ENCODE measurements at regions not wholly inside any gene's neighbourhood (a gene's known extent, or its start where the extent isn't known, plus 50 kb on each side); places are given as distances from the start of the nearest gene placed in this dataset.
"Not testable (repeated sequence)": the region's sequence is repeated elsewhere in the genome, so short reads cannot be mapped to it uniquely, and the experiment has no call there.

DNA sequence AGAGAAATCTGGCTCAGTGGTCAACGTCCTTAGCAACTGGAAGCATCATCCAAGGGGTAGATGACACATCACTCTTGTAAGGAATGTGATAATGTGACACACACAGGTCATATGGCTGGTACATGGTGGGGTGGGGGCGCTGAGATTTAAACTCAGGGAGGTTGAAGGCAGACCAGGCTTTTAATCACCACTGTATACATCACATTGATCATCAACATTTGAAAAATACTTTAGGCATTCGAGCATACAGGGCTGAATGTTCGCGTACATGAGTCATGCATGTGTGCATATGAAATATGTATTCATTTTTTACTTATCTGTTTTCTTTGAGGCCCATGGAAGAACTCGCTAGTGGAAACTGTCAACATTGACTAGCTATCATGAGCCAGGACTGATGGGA is 976.4 kb downstream of the VRK1 start:
- DNase-seq = no peak

DNA sequence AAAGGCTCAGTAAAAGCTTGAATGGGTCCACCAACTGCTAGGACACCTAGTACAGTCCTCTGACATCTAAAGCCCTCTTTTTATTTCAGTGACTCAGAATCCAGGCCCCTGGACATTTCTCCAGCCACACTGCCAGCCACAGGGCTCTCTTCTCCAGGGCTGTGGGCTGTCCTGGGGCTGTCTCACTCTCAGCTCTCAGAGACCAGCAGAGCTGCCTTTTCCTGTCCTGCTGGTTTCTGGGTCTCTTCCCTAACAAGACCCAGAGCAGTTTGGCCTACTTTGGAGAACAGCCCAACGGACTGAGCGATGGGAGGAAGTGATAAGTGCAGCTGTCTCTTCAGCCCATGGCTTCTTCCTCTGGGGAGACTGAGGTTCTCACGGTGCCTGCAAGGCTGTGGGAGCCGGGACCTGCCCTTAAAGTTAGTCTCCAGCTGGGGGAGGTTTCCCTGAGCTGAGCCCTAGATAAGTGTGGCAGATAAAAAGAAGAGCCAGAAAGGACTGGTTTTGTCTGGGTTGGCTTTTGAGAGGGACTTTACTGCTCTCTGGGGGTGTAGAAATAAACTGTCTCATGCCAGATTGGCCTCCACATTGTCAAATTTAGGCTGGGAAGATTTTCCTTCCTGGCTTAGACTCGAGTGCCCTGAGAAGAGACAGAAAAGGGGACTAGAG is 979.8 kb downstream of the VRK1 start:
- no peak for DNase-seq

DNA sequence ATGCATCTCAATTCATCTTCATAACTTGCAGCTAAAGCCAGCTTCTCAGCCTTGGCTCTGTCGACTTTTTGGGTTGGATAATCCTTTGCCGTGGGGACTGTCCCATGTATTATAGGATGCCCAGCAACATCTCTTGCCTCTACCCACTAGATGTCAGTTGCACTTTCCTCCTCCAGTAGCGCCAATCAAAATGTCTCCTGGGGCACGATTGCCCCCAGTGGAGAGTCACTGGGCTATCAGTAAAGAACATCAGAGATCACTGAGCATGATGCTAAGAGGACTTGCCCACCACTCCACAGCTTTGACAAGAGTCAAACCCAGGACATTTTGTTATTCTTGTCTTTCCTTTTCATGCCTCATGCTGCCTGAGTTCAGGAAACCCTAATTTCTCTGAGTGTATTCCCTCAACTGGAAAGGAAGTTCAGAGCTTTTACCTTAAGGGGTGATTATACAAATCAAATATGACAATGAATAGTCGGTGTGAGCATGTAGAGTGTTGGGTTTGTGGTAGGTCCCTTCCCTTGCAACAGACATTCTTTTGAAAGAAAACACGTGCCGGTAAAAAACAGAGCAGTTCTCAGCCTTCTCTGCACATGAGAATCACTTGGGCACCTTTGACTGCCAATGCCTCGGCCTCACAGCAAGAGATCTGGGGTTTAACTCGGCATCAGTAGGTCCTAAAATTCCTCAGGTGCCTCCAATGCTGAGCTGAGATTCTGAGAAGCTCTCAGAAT is 980.6 kb downstream of the VRK1 start:
- DNase-seq = no peak

DNA sequence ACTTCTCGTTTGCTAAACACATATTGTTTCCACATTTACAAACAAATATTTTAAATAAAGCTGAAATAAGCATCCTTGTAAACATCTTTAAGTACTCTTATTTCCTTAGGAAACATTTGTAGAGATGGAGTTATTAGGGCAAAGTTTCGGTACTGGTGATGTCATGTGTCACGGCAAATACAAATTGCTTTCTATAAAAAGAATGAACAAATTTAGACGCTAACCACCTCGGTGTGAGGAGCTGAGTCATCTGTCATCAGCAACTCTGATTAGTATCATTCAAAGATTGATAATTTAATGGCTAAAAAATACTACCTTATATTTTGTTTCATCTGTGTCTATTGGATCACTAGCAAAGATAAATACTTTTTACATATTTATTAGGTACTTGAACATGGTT is 982.0 kb downstream of the VRK1 start:
- DNase-seq = no peak

DNA sequence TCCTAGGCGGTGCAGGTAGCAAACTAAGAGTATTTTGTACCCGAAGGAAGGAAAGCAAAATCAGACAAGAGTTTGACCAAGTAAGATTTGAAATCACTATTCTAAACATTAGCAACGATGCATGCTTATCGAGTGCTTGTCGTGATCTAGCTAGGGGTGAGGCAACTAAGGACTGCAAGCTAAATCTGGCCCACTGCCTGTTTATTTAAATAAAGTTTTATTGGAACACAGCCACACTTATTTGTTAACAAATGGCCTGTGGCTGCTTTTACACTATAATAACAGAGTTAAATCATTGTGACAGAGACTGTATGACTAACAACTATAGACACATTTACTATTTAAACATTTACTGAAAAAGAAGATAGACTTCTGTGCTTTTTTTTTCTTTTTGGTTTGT is 983.6 kb downstream of the VRK1 start:
- DNase-seq = no peak

DNA sequence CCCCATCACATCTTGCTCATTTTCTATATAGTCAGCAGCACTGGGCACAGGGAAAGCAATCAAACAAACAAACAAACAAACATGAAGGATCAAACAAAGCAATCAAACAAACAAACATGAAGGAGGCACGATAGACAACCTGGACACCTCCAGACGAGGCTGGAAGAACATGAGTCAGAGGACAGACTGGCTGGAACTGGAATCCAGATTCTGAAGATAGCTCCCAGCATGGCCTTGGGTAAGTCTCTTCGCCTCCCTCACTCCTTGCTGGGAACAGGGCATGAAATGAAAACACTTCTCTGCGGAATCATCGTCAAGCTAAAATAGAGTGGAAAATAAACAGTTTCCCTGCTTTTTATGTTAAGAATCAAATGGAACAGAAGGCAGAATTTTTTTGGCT is 984.8 kb downstream of the VRK1 start:
- no peak for DNase-seq

DNA sequence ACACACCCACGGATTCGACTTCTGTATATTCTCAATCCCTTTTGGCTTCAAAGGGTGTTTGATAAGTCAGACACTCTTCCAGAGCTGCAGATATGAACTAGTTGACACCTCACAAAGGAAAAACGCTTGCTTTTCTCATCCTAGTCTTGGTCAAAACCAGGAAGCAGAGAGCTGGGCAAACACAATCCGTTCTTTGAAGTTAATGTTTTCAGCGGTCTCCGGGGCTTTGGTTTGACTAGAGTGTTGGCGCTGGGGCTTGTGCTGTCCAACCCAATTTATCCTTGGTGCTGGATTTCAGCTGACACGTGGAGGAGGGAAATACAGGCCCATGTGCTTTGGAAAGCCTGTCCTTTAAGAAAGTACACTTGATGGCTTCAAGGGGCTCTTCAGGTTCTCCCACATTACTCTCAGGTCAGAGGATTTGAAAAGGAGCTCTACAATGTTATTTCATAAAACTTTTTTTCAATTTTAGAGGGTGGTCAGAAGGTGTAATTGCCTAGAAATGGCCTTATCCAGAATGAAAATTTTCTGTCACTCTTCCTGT is 985.8 kb downstream of the VRK1 start:
- DNase-seq = no peak

DNA sequence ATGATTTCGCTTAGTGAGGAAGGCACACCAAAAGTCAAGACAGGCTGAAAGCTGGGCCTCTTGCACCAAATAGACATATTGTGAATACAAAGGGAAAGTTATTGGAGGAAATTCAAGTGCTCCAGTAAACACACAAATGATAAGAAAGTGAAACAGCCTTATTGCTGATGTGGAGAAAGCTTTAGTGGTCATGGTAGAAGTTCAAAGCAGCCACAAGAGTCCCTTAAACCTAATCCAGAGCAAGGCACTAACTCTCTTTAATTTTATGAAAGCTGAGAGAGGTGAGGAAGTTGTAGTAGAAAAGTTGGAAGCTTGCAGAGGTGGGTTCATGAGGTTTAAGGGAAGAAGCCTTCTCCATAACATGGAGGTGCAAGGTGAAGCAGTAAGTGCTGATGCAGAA is 988.3 kb downstream of the VRK1 start:
- DNase-seq = no peak

DNA sequence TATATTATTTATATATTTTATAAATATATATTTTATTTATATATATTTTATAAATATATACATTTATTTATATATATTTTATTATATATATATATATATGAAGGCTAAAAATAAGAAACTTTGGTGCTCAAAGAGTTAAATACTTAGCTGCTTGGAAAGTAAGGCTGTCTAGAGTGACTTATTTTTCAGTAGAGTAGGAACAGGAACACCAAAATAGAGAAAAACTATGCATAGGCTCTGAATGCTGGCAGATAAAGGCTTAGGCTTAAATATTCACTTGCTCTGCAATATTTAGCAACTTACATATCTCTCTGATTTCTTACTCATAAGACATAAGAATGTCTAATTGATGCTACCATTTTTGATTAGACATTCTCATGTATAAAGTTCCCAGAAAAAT is 991.2 kb downstream of the VRK1 start:
- DNase-seq = no peak

DNA sequence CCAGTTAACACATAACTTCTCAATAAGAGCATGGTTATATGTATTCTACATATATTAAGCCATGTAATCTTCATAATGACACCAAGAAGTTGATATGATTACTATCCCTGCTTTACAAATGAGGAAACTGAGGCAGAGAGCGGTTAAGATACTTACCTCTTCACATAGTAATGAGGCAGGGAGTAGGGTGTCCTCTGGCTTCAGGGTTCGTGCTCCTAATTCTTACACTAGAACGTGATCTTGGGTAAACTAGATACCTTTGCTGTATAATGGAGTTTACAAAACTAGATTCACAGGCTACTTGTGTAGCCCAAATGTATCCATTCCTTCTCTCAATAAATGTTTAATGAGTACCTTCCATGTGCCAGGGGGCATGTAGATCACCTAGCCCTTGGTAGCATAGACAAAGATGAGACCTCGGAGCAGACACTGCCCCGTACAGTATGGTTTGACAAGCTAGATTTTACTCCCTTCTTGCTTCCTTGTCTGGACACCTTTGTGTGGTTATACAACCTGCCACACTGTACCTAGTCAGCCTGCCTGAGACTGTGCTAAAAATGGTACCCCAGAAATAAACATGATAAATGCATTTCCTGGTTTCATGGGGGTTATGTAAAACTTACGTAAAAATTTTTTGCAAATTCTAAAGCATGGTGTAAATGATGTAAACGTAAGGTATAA is 991.8 kb downstream of the VRK1 start:
- no peak for DNase-seq

DNA sequence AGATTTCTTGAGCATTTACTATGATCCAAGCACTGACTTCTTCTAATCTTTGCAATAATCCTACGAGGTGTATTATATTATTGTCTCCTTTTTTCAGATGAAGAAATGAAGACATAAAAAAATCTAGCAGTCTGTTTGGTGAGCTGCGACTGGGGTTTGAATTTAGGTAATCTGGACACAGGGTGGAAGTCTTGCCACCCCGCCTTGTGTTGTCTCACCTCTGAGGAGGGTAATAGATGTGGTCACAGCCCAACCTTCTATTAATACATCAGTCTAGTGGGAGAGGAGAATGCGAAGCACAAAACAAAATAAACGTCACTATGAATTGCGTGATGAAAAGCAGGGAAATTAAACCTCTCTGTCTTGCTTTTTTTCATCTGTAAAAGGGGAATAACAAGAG is 993.9 kb downstream of the VRK1 start:
- DNase-seq = no peak

DNA sequence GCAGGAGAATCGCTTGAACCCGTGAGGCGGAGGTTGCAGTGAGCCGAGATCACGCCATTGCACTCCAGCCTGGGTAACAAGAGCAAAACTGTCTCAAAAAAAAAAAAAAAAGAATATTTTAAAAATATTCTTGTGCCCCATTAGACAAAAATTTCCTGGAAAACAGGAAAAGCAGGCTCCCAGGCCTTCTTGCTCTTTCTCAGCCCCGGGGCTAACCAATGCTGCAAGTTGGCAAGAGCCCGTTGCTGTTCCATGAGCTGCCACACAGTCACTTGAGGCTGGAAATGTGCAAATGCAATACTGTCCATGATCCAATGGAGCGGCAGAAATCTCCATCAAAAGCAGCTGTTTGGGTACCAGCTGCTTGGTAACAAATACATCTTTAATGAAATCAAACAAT is 994.7 kb downstream of the VRK1 start:
- DNase-seq = no peak

DNA sequence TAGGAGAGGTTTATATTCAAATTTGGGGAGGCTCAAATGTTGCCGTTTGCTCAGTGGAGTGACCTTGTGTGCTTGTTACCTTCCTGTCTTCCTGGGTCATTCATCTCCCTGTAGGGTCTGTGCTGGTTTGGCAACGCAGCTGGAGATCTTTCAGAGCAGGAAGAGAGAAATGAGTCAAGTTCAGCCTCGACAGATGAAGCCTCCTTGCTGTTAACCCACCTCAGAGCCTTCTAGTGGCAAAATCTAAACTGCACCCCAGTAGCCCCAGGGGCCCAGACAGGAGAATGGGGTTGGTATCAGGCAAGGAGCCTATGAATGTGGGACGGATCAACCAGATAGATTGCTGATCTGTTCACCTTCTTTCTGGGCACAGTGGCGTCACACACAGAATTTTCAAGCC is 999.3 kb downstream of the VRK1 start:
- no peak for DNase-seq

DNA sequence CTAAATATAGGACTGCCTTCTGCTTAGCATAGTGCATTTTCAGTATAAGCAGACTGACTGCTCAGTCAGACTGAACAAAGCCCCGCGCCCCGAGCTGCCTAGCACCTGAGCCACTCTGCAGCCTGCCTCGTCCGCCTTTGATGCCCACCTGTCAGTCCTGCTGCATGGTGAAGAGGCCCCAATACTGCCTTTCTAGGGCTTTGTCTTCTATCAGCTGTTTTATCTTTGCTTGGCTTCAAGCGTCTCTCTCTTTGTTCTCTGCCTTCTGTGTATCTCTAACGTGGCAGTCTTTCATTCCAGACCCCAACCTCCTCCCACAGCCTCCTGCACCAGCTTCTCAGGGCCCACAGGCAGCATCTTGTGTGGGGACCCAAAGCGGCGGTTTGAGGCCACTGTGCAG is 1001.0 kb downstream of the VRK1 start:
- DNase-seq = no peak

DNA sequence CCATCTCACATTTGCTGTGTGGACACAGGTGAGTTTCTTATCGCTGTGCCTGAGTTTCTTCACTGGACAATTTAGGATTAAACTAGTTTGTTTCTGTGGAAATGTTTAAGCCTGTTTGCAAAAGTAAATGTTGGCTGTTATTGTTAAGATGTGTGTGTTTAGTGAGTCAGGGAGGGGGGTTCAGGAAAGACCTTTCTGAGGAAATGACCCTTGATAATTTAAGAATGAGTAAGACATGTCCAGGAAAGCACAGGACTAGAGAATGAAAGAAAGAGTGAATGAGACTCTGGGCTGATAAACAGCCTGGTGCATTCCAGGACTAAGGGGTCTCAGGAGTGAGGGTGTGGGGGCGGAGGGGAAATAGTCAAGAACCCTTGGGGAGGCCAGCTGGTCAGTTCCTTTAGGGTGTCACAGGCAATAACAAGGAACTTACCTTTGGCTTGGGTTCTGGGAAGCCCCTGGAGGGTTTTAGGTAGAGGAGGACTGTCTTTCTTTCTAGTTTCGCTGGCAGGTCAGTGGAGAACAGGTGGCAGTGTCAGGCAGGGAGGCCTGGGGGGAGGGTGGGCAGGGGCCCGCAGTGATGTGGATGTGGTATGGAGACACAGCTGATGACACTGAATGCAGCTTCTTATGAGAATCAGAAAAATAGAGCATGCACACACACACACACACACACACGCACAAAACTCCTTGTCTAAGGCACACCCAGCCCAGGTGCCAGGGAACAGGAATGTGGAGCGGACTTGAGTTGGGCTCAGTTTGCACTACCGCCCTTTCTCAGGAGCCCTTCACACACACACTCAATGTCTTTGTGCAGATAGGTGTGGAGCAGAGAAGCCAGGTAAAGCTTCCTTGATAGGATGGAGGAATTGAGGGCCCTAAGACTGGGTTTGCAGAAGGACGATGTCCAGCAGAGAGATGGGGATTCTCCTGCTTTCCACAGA is 1005.5 kb downstream of the VRK1 start:
- no peak for DNase-seq

DNA sequence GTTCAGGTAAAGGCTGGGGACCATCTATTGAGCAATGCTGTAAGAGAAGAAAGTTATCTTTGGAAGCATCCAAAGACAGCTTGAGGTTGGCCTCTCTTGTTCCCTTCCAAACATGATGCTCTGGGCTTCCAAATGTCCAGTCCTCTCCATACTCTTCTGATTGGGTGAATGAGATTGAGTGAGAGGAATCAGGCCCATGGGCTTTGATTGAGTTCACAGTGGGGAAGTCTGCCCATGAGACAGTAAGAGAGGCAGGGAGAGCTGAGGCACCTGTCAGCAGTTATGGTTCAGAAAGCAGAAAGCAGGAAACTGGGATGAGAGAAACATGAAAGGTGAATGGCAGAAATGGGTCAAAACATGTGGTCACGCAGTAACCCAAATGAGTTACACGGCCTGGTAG is 1006.9 kb downstream of the VRK1 start:
- DNase-seq = no peak

DNA sequence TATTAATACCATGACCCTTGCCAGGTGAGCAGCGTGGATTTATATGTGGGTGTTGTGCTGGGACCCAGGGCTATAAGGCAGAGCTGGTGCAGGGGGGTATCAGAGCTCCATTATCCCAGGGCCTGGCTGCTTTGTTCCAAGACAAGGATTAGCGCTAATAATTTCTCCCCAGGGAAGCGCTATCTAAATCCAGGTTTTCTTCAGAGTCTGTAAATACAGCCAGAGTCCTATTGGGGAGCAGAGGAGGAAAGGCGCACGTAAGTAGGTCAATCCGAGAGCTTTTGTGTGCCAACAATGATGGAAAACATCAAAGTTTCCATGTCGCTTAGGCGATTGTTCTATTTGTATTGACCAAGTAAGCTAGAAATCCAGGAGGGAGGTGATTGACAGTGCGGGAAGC is 1009.7 kb downstream of the VRK1 start:
- DNase-seq = no peak

DNA sequence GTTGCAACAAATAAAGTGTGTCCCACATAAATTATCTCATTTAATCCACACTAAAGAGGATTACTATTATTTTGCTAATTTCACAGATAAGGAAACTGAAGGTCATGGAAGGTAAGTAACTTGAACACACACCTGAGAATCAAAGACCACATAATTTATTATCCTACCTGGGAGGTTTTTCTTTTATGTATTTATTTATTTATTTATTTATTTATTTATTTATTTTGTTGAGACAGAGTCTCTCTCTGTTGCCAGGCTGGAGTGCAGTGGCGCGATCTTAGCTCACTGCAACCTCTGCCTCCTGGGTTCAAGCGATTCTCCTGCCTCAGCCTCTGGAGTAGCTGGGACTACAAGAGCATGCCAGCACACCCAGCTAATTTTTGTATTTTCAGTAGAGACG is 1011.4 kb downstream of the VRK1 start:
- not testable (repeated sequence) for DNase-seq

DNA sequence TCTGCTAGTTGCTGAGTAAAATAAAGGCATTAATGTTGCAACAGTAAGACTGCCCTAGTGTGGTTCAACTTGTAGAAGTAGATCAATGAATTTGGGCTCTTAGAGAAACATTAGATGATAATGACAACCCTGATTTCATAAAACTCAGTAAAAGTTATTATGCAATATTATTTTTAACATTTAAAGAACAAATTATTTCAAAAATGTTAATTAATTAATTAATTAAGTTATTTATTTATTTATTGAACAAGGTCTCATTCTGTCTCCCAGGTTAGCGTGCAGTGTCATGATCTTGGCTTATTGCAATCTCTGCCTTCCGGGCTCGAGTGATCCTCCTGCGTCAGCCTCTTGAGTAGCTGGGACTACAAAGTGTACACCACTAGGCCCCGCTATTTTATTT is 1016.4 kb downstream of the VRK1 start:
- DNase-seq = no peak

DNA sequence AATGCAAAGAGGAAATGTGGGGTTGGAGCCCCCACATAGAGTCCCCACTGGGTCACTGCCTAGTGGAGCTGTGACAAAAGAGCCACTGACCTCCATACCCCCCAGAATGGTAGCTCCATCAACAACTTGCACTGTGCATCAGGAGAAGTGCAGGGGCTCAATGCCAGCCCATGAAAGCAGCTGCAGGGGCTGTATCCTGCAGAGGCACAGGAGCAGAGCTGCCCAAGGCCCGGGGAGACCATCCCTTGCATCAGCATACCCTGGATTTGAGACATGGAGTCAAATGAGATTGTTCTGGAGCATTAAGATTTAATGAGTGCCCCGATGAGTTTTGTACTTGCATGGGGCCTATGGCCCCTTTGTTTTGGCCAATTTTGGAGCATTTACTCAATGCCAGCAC is 1023.6 kb downstream of the VRK1 start:
- no peak for DNase-seq

DNA sequence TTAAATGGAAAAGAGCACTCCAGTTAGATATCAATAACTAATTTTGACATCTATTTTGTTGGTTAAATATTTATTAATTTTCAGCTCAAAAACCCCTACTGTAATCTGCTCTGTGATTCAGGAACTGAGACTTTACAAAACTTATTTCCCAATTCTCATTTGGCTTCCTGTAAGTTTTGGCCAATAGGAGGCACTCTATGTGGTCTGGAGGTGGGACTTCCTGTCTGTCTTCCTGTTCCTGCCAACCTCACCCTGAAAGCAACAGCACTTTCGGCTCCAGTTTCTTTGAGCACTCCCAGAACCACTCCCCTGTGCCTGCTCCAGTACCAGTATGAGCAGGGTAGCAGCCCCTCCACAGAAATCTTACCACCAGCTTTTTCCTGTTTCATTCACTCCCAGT is 1027.0 kb downstream of the VRK1 start:
- no peak for DNase-seq

DNA sequence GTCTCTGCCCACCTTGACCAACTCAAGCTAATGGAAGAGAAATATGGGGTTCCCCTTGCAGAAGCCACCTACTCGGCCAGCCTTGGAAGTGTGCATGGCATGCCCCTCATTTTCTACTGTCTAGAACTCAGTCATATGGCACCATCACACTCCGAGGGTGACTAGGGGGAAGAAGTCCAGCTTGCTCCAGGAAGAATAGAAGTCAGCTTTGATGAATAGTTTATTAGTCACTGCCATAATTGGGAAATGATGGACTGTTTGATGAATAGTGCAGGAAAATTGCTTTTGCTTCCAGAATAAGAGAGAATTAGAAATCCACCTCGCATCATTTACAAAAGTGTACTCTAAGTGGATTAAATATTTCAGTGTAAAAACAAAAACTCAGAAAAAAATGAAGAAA is 1030.6 kb downstream of the VRK1 start:
- DNase-seq = no peak

DNA sequence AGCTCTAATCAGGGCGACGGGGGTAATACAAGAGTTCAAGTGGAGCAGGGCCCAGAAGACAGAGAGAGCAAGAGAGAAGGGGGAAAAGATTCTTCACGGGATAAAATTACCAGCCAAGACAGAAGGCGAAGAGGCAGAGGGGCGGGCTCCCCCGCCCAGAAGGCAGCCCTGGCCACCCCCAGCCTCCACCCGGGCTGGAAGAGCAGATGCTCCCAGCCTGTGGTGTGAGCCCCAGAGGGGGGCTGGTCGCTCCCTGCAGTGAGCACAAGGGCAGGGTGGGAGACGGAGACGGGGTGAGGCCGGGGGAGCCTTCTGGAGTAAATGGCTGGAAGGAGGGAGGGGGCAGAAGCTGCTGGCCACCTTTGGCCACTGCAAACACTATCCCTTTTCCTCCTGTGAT is 1035.6 kb downstream of the VRK1 start:
- no peak for DNase-seq

All from RPMI8226 (cell line).